NCI-H82 treated with DMSO at 0.1 percent for 48 hours (cell line): ENCODE measurements at regions not wholly inside any gene's neighbourhood (a gene's known extent, or its start where the extent isn't known, plus 50 kb on each side); places are given as distances from the start of the nearest gene placed in this dataset.
"Not testable (repeated sequence)": the region's sequence is repeated elsewhere in the genome, so short reads cannot be mapped to it uniquely, and the experiment has no call there.

ENCODE experiments used
- DNase-seq: peaks from one replicate; lab custom pipeline; 2025; ENCODE audit not compliant: unreplicated experiment; lab: John Stamatoyannopoulos, UW

- DNase-seq, result no peak
Measured at GRCh38 chr1:98143403-98143802, 222.6 kb upstream of the DPYD start.

GRCh38 chr1:98133131-98133530, 212.3 kb upstream of the DPYD start:
- DNase-seq, result no peak

- no peak for DNase-seq
Measured at GRCh38 chr1:98130408-98130807, 209.6 kb upstream of the DPYD start.

- DNase-seq, result no peak
Measured at GRCh38 chr1:98129491-98129890, 208.7 kb upstream of the DPYD start.

GRCh38 chr1:98126740-98127139, 205.9 kb upstream of the DPYD start:
- no peak for DNase-seq

GRCh38 chr1:98121646-98122045, 200.8 kb upstream of the DPYD start:
- DNase-seq, result no peak

GRCh38 chr1:98119796-98120195, 199.0 kb upstream of the DPYD start:
- no peak for DNase-seq

GRCh38 chr1:98113811-98114210, 193.0 kb upstream of the DPYD start:
- no peak for DNase-seq

- no peak for DNase-seq
Measured at GRCh38 chr1:98112626-98113025, 191.8 kb upstream of the DPYD start.

- no peak for DNase-seq
Measured at GRCh38 chr1:98110674-98111073, 189.8 kb upstream of the DPYD start.

- not testable (repeated sequence) for DNase-seq
Measured at GRCh38 chr1:98108378-98108777, 187.5 kb upstream of the DPYD start.

GRCh38 chr1:98107256-98107655, 186.4 kb upstream of the DPYD start:
- DNase-seq, result no peak

GRCh38 chr1:98104289-98104688, 183.5 kb upstream of the DPYD start:
- DNase-seq, result no peak

- DNase-seq, result no peak
Measured at GRCh38 chr1:98103617-98104285, 182.9 kb upstream of the DPYD start.

- DNase-seq, result no peak
Measured at GRCh38 chr1:98102345-98103030, 181.7 kb upstream of the DPYD start.

GRCh38 chr1:98101364-98101763, 180.5 kb upstream of the DPYD start:
- no peak for DNase-seq

GRCh38 chr1:98099501-98099900, 178.7 kb upstream of the DPYD start:
- no peak for DNase-seq

GRCh38 chr1:98098473-98098872, 177.6 kb upstream of the DPYD start:
- no peak for DNase-seq

GRCh38 chr1:98090351-98090750, 169.5 kb upstream of the DPYD start:
- DNase-seq, result no peak

GRCh38 chr1:98088381-98088780, 167.5 kb upstream of the DPYD start:
- no peak for DNase-seq

GRCh38 chr1:98086796-98087441, 166.1 kb upstream of the DPYD start:
- DNase-seq, result no peak

GRCh38 chr1:98086156-98086555, 165.3 kb upstream of the DPYD start:
- DNase-seq, result no peak
